Mesenchymal stem cell (in vitro differentiated cells and primary cell): ENCODE measurements at regions not wholly inside any gene's neighbourhood (a gene's known extent, or its start where the extent isn't known, plus 50 kb on each side); places are given as distances from the start of the nearest gene placed in this dataset.

Experiments used
- DNase-seq: peaks from one replicate; pipeline ENCODE4 v3.0.0-alpha.2; 2013
- H2AFZ ChIP-seq: one replicate; pipeline ENCODE4 v1.6.1; 2013; ENCODE audit warnings: low read depth, mild to moderate bottlenecking, control low read depth, inconsistent platforms, low read length, moderate library complexity
- H2AK5ac ChIP-seq: 2 replicates; pipeline ENCODE4 v1.6.1; 2013; ENCODE audit warnings: low read length, moderate library complexity, mild to moderate bottlenecking, inconsistent platforms; ENCODE audit not compliant: severe bottlenecking
- H2BK120ac ChIP-seq: one replicate; pipeline ENCODE4 v1.6.1; 2013; ENCODE audit warnings: low read depth, mild to moderate bottlenecking, inconsistent platforms, low read length, moderate library complexity
- H2BK12ac ChIP-seq, 2 experiments: one replicate each; pipeline ENCODE4 v1.6.1; 2013; ENCODE audit warnings: inconsistent platforms in 2 of 2, low read length in 2 of 2, mild to moderate bottlenecking in 2 of 2, moderate library complexity in 2 of 2, control low read depth in 1 of 2
- H2BK15ac ChIP-seq: one replicate; pipeline ENCODE4 v1.6.1; 2013; ENCODE audit warnings: mild to moderate bottlenecking, low read depth, inconsistent platforms; ENCODE audit not compliant: poor library complexity, severe bottlenecking
- H2BK5ac ChIP-seq: 2 replicates; pipeline ENCODE4 v1.6.1; 2013; ENCODE audit warnings: low read depth, mild to moderate bottlenecking, low read length, control low read depth, inconsistent platforms; ENCODE audit not compliant: poor library complexity, severe bottlenecking
- H3K14ac ChIP-seq, 2 experiments: one replicate each; pipeline ENCODE4 v1.6.1; 2013; ENCODE audit warnings: inconsistent platforms in 2 of 2, low read length in 2 of 2, control low read depth in 1 of 2, mild to moderate bottlenecking in 1 of 2, moderate library complexity in 1 of 2
- H3K18ac ChIP-seq, 2 experiments: one replicate each; pipeline ENCODE4 v1.6.1; 2013; ENCODE audit warnings: inconsistent platforms in 2 of 2, low read length in 2 of 2, control low read depth in 1 of 2, low read depth in 1 of 2, mild to moderate bottlenecking in 1 of 2
- H3K23ac ChIP-seq, 2 experiments: one replicate each; pipeline ENCODE4 v1.6.1; 2013; ENCODE audit warnings: inconsistent platforms in 2 of 2, low read length in 2 of 2, mild to moderate bottlenecking in 2 of 2, moderate library complexity in 2 of 2, control low read depth in 1 of 2
- H3K27ac ChIP-seq: 2 replicates; pipeline ENCODE4 v1.5.1; 2013; ENCODE audit warnings: mild to moderate bottlenecking, moderate library complexity, low read length, control low read depth, inconsistent platforms; ENCODE audit not compliant: poor library complexity, severe bottlenecking
- H3K27me3 ChIP-seq, 2 experiments: 2 replicates each; pipeline versions ENCODE4 v1.6.1 to v1.7.0; 2013; ENCODE audit warnings: low read length in 2 of 2, mild to moderate bottlenecking in 2 of 2, moderate library complexity in 2 of 2, control low read depth in 1 of 2, inconsistent platforms in 1 of 2; ENCODE audit not compliant: control insufficient read depth in 1 of 2, insufficient read depth in 1 of 2
- H3K36me3 ChIP-seq, 2 experiments: 2 replicates each; pipeline versions ENCODE4 v1.6.1 to v1.7.0; 2013; ENCODE audit warnings: low read length in 2 of 2, control low read depth in 1 of 2, inconsistent platforms in 1 of 2, low read depth in 1 of 2, mild to moderate bottlenecking in 1 of 2; ENCODE audit not compliant: insufficient read depth in 2 of 2, control insufficient read depth in 1 of 2
- H3K4ac ChIP-seq, 2 experiments: one replicate each; pipeline ENCODE4 v1.6.1; 2013; ENCODE audit warnings: inconsistent platforms in 2 of 2, low read length in 2 of 2, mild to moderate bottlenecking in 2 of 2, moderate library complexity in 2 of 2, control low read depth in 1 of 2, low read depth in 1 of 2
- H3K4me1 ChIP-seq: 2 replicates; pipeline ENCODE4 v1.6.1; 2013; ENCODE audit warnings: low read depth, low read length, control low read depth; ENCODE audit not compliant: control insufficient read depth, insufficient read depth
- H3K4me2 ChIP-seq: 2 replicates; pipeline ENCODE4 v1.6.1; 2013; ENCODE audit warnings: low read length, mild to moderate bottlenecking, inconsistent platforms; ENCODE audit not compliant: poor library complexity, severe bottlenecking
- H3K4me3 ChIP-seq, 2 experiments: 2 replicates each; pipeline versions ENCODE4 v1.5.1 to v1.7.0; 2013; ENCODE audit warnings: low read length in 2 of 2, mild to moderate bottlenecking in 2 of 2, control low read depth in 1 of 2, low read depth in 1 of 2; ENCODE audit not compliant: insufficient read depth in 1 of 2
- H3K79me1 ChIP-seq: replicated peaks from 2 replicates; pipeline ENCODE4 v1.6.1; 2013; ENCODE audit warnings: mild to moderate bottlenecking, control low read depth, low read length, inconsistent platforms; ENCODE audit not compliant: poor library complexity, severe bottlenecking
- H3K9ac ChIP-seq: 2 replicates; pipeline ENCODE4 v1.7.0; 2013; ENCODE audit warnings: mild to moderate bottlenecking, low read length, moderate library complexity
- H3K9me3 ChIP-seq: 2 replicates; pipeline ENCODE4 v1.7.0; 2013; ENCODE audit warnings: mild to moderate bottlenecking, low read length; ENCODE audit not compliant: control insufficient read depth
- H4K8ac ChIP-seq: one replicate; pipeline ENCODE4 v1.6.1; 2013; ENCODE audit warnings: inconsistent platforms, mild to moderate bottlenecking, low read length, moderate library complexity
- H4K91ac ChIP-seq: one replicate; pipeline ENCODE4 v1.6.1; 2013; ENCODE audit warnings: mild to moderate bottlenecking, low read length, inconsistent platforms
- WGBS: methylation state at CpG from one replicate; pipeline ENCODE4 v1.1.7; 2013; ENCODE audit warnings: mixed read lengths; 5-methylcytosine and 5-hydroxymethylcytosine counted together

DNA sequence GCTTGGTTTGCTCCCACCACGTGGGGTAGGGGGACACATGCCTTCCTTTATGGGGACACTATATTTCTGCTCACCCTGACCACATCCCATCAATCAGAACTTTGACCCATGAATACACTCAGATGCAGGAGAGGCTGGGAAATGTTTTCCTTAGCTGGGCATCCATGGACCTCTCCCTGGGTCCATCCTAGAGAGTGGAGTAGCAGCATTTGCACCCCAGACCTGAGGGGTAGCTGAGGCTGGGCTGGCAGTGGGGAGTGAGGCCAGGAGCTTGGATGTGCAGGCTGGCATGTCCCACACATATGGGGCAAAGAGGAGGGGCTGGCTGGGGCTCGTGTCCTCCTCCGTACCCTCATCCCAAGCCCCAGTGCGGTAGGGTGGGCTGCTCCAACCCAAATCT, 152.8 kb downstream of the TM9SF2 start:
- no peak overlapping the region for H2BK12ac ChIP-seq
- H3K79me1 ChIP-seq, result no peaks in the 10 kb centered on the region
- H2BK15ac ChIP-seq, result no peak overlapping the region
- no peak overlapping the region for H3K9ac ChIP-seq
- no peak for DNase-seq
- H3K9me3 ChIP-seq, result no peaks in the 10 kb centered on the region
- H3K27ac ChIP-seq, result no peak overlapping the region
- H3K36me3 ChIP-seq, result no peaks in the 10 kb centered on the region
- H3K4ac ChIP-seq, result no peak overlapping the region
- WGBS, result 89% methylated on average over 4 of the region's 4 CpGs
- H3K18ac ChIP-seq, result no peak overlapping the region
- no peak overlapping the region for H3K14ac ChIP-seq
- peaks cover 17% of the 10 kb centered on the region for H3K4me1 ChIP-seq
- H3K4me2 ChIP-seq, result no peak overlapping the region
- peaks cover 0 to 6% of the 10 kb centered on the region in 2 experiments for H3K27me3 ChIP-seq
- H2BK5ac ChIP-seq, result no peak overlapping the region
- H3K23ac ChIP-seq, result no peak overlapping the region
- no peak overlapping the region for H3K4me3 ChIP-seq
- H2AFZ ChIP-seq, result no peak overlapping the region
- no peak overlapping the region for H4K91ac ChIP-seq
- H2AK5ac ChIP-seq, result no peak overlapping the region
- H4K8ac ChIP-seq, result no peak overlapping the region
- no peak overlapping the region for H2BK120ac ChIP-seq

DNA sequence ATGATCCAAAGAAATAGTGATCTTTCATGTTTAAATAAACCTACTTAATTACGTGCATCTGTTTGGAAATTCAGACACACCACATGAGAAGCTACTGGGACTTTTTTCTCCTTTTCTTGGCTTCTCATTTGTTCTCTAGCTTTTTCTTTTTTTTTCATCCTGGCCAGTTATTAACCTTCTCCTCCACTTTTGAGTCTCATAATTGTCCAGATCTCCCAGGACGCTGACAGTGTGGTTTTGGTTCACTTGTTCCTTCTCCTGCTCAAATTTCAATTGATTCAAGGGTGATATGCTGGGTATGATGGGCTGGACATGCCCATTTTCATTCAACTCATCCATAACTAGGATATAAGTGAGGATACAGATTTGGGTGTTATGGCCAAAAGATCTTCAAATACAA, 152.3 kb downstream of the TM9SF2 start:
- Histone ChIP-seq H3K4me3 (no peak overlapping the region), H2BK120ac (no peak overlapping the region), H3K27ac (no peak overlapping the region), H2BK15ac (no peak overlapping the region), H3K4me1 (peaks cover 17% of the 10 kb centered on the region), H3K9ac (no peak overlapping the region), H3K27me3 (peaks cover 0 to 6% of the 10 kb centered on the region in 2 experiments), H2BK12ac (no peak overlapping the region), H3K18ac (no peak overlapping the region), H4K8ac (no peak overlapping the region), H2AFZ (no peak overlapping the region), H4K91ac (no peak overlapping the region), H3K4ac (no peak overlapping the region), H2BK5ac (no peak overlapping the region), H3K79me1 (no peaks in the 10 kb centered on the region), H3K4me2 (no peak overlapping the region), H3K14ac (no peak overlapping the region), H3K36me3 (no peaks in the 10 kb centered on the region), H3K9me3 (no peaks in the 10 kb centered on the region), H3K23ac (no peak overlapping the region), H2AK5ac (no peak overlapping the region)
- WGBS, result 96% methylated on average over 1 of the region's 2 CpGs
- no peak for DNase-seq

DNA sequence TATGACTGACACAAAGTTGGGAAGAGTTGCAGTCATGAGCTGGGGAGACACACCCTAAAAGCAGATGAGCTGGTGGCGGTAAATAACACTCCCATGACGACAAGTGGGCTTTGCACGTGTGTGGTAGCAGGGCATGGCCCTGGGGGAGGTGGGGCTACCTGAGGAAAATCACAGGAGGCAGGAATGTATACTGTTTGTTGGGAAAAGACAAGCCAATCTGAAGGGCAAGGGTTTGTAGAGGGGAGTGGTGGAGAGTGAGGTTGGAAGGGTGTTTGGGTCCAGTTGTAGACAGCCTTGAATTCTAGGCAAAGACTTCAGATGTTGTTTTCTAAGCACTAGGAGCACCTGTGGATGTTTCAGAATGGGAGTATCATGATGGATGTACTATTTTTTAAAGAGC, 151.6 kb downstream of the TM9SF2 start:
- DNase-seq, result no peak
- no peak overlapping the region for H3K27ac ChIP-seq
- no peak overlapping the region for H2AFZ ChIP-seq
- H2BK120ac ChIP-seq, result no peak overlapping the region
- no peak overlapping the region for H2BK5ac ChIP-seq
- no peak overlapping the region for H2BK15ac ChIP-seq
- H3K4ac ChIP-seq, result no peak overlapping the region
- no peaks in the 10 kb centered on the region for H3K36me3 ChIP-seq
- H3K9me3 ChIP-seq, result no peaks in the 10 kb centered on the region
- 76% methylated on average over 3 of the region's 3 CpGs for whole genome bisulfite sequencing
- H3K79me1 ChIP-seq, result no peaks in the 10 kb centered on the region
- H3K4me3 ChIP-seq, result no peak overlapping the region
- H3K23ac ChIP-seq, result no peak overlapping the region
- H3K27me3 ChIP-seq, result peaks cover 0 to 6% of the 10 kb centered on the region in 2 experiments
- H3K4me2 ChIP-seq, result no peak overlapping the region
- no peak overlapping the region for H2AK5ac ChIP-seq
- H3K4me1 ChIP-seq, result peaks cover 14% of the 10 kb centered on the region
- H4K91ac ChIP-seq, result no peak overlapping the region
- H4K8ac ChIP-seq, result no peak overlapping the region
- no peak overlapping the region for H3K9ac ChIP-seq
- H3K18ac ChIP-seq, result no peak overlapping the region
- no peak overlapping the region for H3K14ac ChIP-seq
- no peak overlapping the region for H2BK12ac ChIP-seq

DNA sequence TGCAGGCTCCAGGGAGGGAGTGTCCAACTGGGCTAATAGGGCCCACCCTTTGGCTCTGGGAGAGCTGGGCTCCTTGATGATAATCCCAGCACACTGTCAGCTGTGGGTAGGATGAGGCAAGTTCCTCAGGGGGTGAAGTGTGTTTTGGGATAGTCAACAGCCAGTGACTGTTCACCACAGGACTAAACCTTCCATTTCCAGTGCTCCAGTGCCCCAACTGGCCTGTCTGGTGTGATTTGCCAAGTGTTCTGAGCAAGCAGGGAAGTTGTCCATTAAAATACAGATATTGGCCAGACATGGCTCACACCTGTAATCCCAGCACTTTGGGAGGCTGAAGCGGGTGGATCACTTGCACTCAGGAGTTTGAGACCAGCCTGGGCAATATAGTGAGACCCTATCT, 150.9 kb downstream of the TM9SF2 start:
- H2AK5ac ChIP-seq, result no peak overlapping the region
- H3K18ac ChIP-seq, result no peak overlapping the region
- DNase-seq, result no peak
- no peak overlapping the region for H2BK15ac ChIP-seq
- H3K4me2 ChIP-seq, result no peak overlapping the region
- H4K8ac ChIP-seq, result no peak overlapping the region
- no peak overlapping the region for H2BK120ac ChIP-seq
- H3K79me1 ChIP-seq, result peaks cover 2% of the 10 kb centered on the region
- WGBS, result no CpG with 5 or more reads among the region's 1 CpG
- no peak overlapping the region for H3K14ac ChIP-seq
- H3K9ac ChIP-seq, result no peak overlapping the region
- peaks cover 0 to 6% of the 10 kb centered on the region in 2 experiments for H3K27me3 ChIP-seq
- H3K4me1 ChIP-seq, result peaks cover 12% of the 10 kb centered on the region
- no peak overlapping the region for H2BK5ac ChIP-seq
- H3K4me3 ChIP-seq, result no peak overlapping the region
- no peak overlapping the region for H3K4ac ChIP-seq
- H2BK12ac ChIP-seq, result no peak overlapping the region
- no peak overlapping the region for H3K27ac ChIP-seq
- H2AFZ ChIP-seq, result no peak overlapping the region
- no peaks in the 10 kb centered on the region for H3K36me3 ChIP-seq
- H3K23ac ChIP-seq, result no peak overlapping the region
- no peak overlapping the region for H4K91ac ChIP-seq
- H3K9me3 ChIP-seq, result no peaks in the 10 kb centered on the region
